NCI-H2227 (cell line): ENCODE measurements at regions not wholly inside any gene's neighbourhood (a gene's known extent, or its start where the extent isn't known, plus 50 kb on each side); places are given as distances from the start of the nearest gene placed in this dataset.
"Not testable (repeated sequence)": the region's sequence is repeated elsewhere in the genome, so short reads cannot be mapped to it uniquely, and the experiment has no call there.

ENCODE experiments used
- DNase-seq: peaks from one replicate; lab custom pipeline; 2025; ENCODE audit not compliant: unreplicated experiment; lab: John Stamatoyannopoulos, UW

DNA sequence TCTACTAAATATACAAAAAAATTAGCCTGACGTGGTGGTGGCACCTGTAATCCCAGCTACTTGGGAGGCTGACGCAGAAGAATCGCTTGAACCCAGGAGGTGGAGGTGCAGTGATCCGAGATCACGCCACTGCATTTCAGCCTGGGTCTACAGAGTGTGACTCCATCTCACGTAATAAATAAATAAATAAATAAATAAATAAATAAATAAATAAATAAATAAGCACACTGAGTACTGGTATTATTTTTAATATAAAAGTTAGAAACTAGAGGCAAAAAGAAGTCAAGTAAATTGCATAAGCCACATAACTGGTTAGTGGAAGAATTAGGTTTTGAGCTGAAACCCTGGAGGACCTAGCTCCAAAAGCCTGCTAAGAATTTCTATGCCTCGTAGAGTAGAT lies 1262.7 kb upstream of the PABPC4L start:
- no peak for DNase-seq

DNA sequence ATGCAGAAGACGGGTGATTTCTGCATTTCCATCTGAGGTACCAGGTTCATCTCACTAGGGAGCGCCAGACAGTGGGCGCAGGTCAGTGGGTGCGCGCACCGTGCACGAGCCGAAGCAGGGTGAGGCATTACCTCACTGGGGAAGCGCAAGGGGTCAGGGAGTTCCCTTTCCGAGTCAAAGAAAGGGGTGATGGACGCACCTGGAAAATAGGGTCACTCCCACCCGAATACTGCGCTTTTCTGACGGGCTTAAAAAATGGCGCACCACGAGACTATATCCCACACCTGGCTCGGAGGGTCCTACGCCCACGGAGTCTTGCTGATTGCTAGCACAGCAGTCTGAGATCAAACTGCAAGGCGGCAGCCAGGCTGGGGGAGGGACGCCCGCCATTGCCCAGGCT lies 1246.0 kb upstream of the PABPC4L start:
- not testable (repeated sequence) for DNase-seq

DNA sequence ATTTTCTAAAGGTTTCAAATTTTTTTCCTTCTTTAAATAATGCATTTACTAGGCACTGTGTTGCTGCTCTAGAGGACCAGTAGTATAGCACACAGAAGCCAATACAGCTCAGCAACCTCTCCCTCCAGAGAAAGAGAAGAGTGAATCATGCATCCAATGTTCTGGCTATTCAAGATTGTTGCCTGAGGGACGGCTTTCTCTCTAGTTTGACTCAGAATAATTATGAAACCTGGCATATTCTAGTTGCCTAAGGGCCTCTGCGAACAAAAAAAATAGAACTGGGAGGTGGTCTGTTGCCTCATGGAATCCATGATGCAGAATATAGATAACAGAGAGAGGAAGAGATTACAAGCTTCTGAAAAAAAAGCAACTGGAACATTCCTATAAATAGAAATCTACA lies 1233.3 kb upstream of the PABPC4L start:
- no peak for DNase-seq

DNA sequence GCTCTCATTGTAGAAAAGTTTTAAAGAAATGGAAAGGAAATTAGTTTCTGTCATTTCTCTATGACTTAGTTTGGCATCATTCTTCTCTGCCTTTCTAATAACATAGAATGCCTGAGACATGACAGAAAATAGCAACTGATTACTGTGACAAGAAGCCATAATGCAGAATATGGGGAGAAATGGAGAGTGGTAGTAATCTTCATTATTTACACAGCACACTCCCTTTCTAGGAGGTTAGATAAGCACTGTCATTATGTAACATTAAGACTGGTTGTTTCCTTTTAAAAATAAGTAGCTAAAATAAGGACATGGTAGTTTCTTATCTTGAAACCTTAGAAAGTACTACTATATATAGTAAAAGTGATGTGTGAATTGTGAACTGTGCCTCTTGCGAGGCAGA lies 1227.9 kb upstream of the PABPC4L start:
- no peak for DNase-seq

DNA sequence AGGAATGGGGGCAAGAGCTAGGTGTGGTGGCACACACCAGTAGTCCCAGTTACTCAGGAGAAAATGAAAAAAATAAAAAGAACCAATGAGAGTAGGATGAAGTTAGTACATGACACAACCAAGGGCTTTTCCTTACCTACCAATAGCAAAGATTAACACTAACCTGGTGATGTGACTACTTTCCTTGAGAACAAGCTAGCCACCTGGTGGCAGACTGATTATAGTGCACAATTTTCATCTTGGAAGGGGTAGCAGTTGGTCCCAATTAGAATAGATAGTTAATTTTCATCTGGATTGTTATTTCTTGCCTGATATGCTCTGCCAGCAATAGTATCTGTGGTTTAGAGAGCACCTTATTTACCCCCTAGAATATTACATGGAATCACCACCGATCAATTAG lies 1216.8 kb upstream of the PABPC4L start:
- no peak for DNase-seq

DNA sequence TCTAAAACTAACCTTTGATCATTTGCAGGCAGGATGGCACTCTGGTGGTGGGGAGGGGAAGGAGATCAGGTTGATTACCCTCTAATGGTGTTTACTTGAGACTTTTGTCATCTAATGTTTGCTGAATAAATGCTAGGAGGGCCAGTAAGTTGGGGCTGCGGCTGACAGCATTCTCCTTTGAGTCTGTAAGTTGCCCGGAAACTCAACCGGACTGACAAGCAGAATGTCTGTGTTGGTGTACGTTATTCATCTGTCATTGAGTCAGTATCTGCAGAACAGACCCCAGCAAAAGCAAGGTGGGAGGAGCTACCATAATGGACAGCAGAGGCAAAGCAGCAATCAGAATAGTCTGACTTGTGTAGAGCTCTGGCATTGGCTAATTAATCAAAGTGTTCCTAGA lies 1210.6 kb upstream of the PABPC4L start:
- no peak for DNase-seq

DNA sequence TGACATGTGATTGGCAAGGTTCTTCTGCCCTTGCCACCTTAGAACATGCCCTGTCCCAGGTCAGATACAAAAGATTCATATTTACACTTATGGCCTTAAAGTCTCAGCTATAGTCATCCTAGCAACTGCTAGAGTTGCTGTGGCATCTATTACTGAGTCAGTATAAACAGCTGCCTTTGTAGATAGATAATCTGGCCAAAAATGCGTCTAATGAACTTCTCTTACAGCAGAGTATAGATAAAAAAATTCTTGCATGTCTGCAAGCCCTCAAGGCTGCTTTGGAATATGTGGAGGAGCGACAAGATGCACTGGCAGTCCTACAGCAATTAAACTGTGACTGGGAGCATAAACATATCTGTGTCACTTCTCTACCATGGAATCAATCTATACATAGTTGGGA lies 1209.7 kb upstream of the PABPC4L start:
- DNase-seq = no peak

DNA sequence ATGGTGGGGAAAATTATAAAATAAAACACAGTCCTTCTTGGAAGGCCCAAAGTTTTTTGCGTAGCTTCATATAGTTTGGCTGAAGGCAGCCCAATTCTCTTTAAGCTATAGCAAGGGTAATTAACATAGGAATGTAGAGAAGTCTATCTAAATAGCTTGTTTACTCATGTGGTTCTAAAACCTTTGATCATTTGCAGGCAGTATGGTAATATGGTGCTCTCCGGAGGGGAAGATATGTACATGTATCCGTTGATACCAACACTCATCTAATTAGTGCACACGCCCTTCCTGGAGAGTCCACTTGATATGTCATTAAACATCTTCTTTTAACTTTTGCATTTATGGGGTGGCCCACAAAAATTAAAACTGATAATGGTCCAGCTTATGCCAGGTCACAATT lies 1207.7 kb upstream of the PABPC4L start:
- DNase-seq = not testable (repeated sequence)

DNA sequence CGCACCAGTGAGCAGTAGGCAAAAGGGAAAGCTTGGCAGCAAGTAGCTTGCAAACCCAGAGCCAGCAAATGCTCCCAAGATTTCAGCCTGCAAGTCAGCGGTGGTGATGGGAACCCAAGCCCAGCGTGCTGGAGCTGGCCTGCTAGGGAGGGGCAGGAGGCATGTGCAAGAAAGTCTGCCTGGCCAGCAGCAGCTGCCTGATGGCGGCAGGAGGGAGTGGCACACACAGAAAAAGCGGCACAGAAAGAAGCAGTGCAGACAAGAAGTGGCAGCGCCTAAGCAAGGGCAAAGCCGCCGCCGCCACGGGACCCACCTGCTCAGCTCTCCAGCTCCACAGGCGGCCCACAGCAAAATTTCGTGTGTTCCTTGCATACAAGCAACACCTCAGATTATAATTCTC lies 1206.5 kb upstream of the PABPC4L start:
- no peak for DNase-seq

DNA sequence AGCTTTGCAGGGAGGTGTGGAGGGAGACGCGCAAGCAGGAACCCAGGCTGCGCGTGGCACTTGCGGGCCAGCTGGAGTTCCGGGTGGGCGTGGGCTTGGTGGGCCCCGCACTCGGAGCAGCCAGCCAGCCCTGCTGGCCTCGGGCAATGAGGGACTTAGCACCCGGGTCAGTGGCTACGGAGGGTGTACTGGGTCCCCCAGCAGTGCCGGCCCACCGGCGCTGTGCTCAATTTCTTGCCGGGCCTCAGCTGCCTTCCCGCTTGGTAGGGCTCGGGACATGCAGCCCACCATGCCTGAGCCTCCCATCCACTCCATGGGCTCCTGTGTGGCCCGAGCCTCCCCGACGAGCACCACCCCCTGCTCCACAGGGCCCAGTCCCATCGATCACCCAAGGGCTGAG lies 1205.0 kb upstream of the PABPC4L start:
- not testable (repeated sequence) for DNase-seq

DNA sequence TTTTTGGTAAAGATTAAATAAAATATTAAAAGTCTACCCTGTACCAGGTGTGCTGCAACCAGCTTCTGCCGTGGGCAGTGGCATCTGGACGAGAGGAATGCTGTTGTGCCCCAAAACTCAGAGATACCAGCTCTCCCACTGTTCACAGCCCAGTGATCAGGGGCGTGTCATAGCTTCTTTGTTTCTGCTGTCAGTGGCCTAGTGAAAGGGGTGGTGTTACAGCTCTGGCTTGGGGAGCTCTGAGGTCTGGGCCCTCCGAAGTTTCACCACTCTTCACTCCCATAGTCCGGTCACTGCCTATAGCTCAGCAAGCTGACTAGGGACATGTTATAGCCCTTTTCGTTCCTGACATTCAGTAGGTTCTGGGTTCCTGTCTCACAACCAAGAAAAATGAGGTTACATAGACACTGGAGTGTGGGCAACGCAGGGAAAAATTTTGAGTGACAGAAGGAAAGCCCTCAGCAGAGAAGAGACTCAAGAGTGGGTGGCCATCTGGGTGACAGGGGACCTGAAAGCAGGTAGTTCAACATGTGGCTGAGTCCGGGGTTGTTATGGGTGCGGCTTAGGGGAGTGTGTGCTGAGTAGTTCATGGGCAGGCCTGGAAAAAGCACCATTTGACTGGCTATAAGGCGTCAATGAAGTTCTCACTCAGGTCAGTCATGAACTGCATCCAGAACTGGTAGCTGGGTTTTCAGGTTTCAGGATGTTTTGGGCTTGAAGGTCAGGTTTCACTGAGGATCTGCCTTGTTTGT lies 1184.4 kb upstream of the PABPC4L start:
- DNase-seq = no peak

DNA sequence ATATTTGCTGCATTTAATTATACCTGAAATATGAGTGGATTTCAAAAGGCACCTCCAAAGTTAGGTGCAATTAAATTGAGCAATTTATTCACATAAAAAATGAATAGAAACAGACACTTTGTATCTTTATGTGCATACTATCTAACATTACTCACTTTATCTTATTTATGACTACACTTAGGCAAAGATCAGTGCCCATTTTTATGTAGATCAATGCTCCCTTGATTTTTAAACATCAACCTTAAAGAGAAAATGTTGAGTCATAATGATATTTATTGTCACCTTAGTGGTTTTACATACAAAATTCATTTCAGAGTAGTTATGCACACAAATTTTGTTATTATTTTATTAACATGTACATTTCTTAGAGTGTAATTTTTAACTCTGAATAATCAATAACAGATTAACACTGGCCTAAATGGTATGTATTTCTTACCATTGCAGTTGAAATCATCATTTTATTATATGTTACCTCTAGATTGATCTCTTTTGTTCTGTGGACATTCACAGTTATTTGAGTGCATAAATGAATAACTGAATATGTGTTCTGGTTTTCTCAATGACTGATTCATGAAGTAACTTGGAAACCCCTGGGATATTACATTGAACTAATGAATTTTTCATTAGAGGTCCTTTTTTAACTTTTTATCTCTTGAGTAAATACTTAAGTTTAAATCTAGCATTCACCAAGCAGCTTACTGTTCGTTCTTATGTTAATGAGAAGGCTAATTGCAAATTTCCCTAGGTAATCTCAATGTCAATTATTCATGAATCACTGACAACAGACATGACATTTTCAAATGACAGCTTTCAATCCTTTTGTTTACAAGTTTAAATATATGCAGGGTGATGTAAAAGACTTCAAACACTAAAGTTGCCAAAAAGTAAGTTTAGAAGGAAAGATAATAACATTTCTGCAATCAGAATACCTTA lies 1182.0 kb upstream of the PABPC4L start:
- no peak for DNase-seq

DNA sequence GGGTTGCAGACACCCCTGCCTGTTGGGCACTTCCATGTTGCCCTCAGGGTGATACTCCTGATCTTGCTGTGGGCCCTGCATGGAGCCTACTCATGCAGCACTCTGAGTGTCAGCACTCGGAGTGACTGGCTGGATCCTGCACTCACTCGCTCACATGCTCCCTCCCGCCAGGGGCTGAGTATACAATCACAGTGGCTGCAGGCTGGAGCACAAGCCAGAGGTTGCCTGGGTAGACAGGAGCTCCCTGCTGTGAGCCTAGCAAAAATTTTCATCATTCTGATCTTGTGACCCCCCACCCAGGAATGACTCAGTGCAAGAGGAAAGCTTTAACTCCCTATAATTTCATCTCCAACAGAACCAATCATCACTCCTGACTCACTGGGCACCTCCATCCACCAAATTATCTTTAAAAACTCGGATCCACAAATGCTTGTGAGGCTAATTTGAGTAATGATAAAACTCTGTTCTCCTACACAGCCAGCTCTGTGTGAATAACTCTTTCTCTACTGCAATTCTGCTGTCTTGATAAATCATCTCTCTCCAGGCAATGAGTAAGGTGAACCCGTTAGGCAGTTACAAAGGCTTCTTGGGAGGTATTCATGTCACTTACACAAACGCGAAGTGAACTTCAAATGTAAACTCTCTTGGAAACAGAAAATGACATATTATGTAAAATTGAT lies 1180.8 kb upstream of the PABPC4L start:
- no peak for DNase-seq

DNA sequence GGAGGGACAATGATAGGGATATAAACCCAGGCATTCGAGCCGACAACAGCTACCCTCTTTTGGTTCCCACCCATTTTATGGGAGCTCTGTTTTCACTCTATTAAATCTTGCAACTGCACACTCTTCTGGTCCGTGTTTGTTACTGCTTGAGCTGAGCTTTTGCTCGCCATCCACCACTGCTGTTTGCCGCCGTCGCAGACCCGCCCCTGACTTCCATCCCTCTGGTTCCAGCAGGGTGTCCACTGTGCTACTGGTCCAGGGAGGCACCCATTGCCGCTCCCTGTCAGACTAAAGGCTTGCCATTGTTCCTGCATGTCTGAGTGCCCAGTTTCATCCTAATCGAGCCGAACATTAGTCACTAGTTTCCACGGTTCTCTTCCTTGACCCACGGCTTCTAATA lies 1170.5 kb upstream of the PABPC4L start:
- no peak for DNase-seq

DNA sequence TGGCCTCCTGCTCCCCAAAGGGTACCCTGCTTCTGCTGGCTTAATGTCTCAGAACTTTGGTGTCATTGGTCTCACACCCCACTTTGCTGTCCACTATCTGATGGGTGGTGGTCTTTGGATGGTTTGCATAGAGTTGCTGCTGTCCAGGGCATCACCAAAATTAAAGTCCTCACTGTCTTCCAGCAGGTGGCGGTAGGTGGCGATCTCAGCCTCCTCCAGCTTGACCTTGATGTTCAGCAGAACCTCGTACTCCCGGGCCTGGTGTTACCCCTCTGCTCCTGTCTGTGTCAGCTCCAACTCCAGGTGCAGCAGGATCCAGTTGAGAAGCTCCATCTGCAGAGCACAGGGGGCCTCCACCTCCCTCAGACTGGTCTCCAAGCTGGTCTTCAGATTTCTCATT lies 1169.5 kb upstream of the PABPC4L start:
- DNase-seq = no peak

DNA sequence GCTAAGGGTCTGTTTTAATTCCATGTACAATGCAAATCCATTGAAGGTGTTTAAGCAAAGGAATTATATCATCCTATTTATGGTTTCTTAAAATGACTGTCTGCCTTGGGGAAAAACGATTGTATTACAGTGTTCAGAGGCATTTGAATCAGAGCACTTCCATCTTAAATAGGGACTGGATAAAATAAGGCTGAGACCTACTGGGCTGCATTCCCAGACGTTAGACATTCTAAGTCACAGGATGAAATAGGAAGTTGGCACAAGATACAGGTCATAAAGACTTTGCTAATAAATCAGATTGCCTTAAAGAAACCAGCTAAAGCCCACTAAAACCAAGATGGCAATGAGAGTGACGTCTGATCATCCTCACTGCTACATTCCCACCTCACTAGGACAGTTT lies 1167.2 kb upstream of the PABPC4L start:
- DNase-seq = no peak

DNA sequence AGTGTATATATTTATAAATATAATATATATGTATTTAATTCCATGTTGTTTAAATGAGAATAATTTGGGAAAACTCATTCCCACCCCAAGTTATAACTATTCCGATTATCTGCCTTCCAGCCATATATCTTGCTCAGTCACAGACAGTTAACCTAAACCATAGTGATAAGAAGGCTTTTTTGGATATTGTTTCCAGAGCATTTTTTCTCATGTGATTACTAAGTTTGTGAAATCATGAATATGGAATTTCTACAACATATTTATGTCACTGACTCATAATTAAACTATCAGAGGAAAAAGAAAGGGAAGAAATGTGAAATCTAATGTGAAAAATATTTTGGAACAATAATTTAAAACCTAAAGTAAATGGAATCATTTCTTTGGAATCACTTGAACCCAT lies 1163.5 kb upstream of the PABPC4L start:
- DNase-seq = no peak

DNA sequence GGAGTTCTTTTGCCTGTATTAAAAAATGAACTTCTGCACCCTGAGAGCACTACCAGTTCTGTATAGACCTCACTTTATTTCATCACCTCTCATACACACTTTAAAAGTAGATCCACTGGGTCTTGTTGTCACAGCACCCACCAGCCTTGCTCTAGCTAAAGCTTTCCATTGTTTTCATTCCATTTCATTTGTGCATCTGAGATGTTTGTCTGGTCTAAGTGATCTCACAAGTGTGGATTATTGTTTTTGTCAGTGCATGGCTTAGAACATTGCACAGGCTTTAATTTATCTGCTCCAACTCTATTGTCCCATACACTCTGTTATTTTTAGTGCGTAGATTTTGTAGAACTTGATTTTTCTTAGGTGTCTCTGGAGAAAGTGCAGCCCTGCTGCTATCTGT lies 1157.5 kb upstream of the PABPC4L start:
- no peak for DNase-seq

DNA sequence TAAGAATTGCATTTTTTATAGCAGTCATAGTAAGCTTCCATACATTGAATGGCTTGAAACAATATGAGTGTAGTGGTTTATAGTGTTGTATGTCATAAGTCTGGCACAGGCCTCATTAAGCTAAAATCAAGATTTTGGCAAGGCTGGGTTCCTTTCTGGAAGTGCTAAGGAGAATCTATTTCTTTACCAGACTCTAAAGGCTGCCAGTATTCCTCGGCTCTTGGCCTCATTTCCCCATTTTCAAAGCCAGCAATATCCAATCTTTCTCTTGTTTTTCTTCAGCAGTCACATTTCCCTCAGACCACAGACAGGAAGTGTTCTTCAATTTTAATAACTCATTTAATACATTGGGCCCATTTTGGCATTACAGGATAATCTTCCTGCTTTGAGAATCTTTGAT lies 1155.5 kb upstream of the PABPC4L start:
- no peak for DNase-seq

DNA sequence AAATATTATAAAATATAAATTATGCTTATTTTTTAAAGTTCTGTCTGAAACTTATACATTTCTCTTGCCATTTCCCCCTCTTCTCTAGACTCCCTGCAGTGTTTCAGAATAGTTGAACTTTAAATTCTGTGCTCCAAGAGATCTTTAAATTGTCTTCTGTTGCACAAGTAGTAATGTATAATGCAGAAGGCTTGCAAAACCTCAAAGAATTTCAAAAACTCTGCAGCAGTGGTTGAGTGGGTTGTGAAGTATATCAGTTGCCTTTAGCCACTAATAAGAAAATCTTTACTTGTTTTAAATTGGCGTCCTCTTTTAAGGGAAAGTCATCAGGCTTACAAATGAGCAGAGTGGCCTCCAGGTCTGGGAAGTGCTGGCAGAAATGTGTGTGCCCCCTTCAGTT lies 1153.3 kb upstream of the PABPC4L start:
- DNase-seq = no peak

DNA sequence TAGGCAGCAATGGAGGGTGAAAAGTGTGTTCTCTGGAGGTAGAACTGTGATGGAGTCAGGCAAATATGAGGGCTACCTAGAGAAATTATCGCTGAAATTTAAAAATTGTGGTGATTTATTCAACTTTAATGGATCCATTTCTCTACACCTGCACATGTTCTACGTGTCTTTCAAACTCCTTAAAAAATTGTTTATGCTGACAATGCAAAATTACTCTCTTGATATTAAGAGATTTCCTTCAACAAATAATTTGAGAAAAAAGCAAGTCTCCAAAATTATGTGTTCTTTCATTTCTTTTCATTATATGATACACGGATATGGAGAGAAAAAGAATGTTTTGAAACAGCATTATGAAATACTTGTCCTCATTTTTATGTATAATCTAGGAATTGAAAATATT lies 1151.4 kb upstream of the PABPC4L start:
- no peak for DNase-seq

DNA sequence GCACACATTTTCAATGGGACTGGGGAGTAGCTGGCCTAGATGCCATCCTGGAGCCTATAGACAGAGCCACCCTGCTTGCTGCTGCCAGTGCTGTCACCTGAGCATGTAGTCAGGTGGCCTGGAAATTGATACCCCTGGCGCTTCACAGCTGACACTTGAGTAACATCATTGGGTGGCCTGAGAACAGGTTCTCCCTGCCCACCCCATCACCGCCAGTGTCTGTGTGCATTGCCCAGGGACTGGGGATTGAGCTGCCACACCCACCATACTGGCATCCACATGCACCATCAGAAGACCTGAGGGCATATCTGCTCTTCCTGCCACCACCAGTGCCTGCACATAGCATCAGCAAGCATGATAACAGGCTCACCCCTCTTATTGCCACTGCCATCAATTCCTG lies 1142.9 kb upstream of the PABPC4L start:
- no peak for DNase-seq
